B cell (primary cell): ENCODE measurements at regions not wholly inside any gene's neighbourhood (a gene's known extent, or its start where the extent isn't known, plus 50 kb on each side); places are given as distances from the start of the nearest gene placed in this dataset.

Experiments used
- ATAC-seq: fragments of 200-7000 bp; cut with Tn5 transposase; one replicate; pipeline ENCODE4 v1.10.0; 2021; ENCODE audit warnings: low read depth, mild to moderate bottlenecking, moderate number of reproducible peaks, moderate library complexity
- CTCF ChIA-PET: fragments of 350-600 bp; sonication (Branson Sonifier 250); formaldehyde crosslinking; loops from one replicate; lab custom pipeline; 2021; ENCODE audit warnings: antibody characterized with exemption, inconsistent platforms; lab: Charles Lee
- POLR2A ChIA-PET: fragments of 350-600 bp; sonication (Branson Sonifier 250); formaldehyde crosslinking; loops from one replicate; lab custom pipeline; 2021; ENCODE audit warnings: antibody characterized with exemption; lab: Charles Lee
- DNase-seq: peaks from one replicate; pipeline ENCODE4 v3.0.0; 2013
- H2AFZ ChIP-seq: 2 replicates; pipeline ENCODE4 v1.6.1; 2012; ENCODE audit warnings: mild to moderate bottlenecking, low read depth, low read length; ENCODE audit not compliant: insufficient read depth, poor library complexity, severe bottlenecking
- H3K27ac ChIP-seq, 2 donors: 1 replicate in 1 of 2; 2 replicates in 1 of 2; pipeline ENCODE4 v1.5.1; 2012 to 2013; ENCODE audit warnings: low read length in 2 of 2, mild to moderate bottlenecking in 2 of 2, moderate library complexity in 1 of 2
- H3K27me3 ChIP-seq, 4 experiments: fragments of 200-600 bp in 1 of 4; sonication (generic) in 1 of 4; replicated peaks in 1 of 4; 1 replicate in 2 of 4; 2 replicates in 2 of 4; pipeline versions ENCODE4 v1.6.1 to v1.7.0; 2013 to 2016; ENCODE audit warnings: low read length in 3 of 4, mild to moderate bottlenecking in 2 of 4, mixed read lengths in 1 of 4, moderate library complexity in 1 of 4; ENCODE audit not compliant: insufficient read depth in 4 of 4, control insufficient read depth in 3 of 4; ENCODE audit errors: control extremely low read depth in 1 of 4
- H3K36me3 ChIP-seq, 2 experiments: replicated peaks in 1 of 2; 1 replicate in 1 of 2; 2 replicates in 1 of 2; pipeline versions ENCODE4 v1.6.1 to v1.7.1; 2013; ENCODE audit warnings: low read length in 1 of 2; ENCODE audit not compliant: insufficient read depth in 2 of 2, control insufficient read depth in 1 of 2; ENCODE audit errors: control extremely low read depth in 1 of 2, extremely low read depth in 1 of 2
- H3K4me1 ChIP-seq, 2 donors: fragments of 200-600 bp in 1 of 2; sonication (generic) in 1 of 2; 1 replicate in 1 of 2; 2 replicates in 1 of 2; pipeline versions ENCODE4 v1.5.1 to v1.6.1; 2013 to 2017; ENCODE audit warnings: low read length in 2 of 2; ENCODE audit not compliant: control insufficient read depth in 2 of 2, insufficient read depth in 2 of 2
- H3K4me2 ChIP-seq: replicated peaks from 2 replicates; pipeline ENCODE3; 2012; ENCODE audit warnings: mild to moderate bottlenecking, low read depth, low read length; ENCODE audit not compliant: poor library complexity, severe bottlenecking
- H3K4me3 ChIP-seq, 5 experiments: fragments of 200-600 bp in 1 of 5; sonication (generic) in 1 of 5; 1 replicate in 3 of 5; 2 replicates in 2 of 5; pipeline versions ENCODE4 v1.5.1 to v1.7.0; 2011 to 2016; ENCODE audit warnings: low read length in 4 of 5, mild to moderate bottlenecking in 4 of 5, low read depth in 2 of 5, control low read depth in 1 of 5, moderate library complexity in 1 of 5; ENCODE audit not compliant: insufficient read depth in 1 of 5; ENCODE audit errors: control extremely low read depth in 1 of 5, extremely low read depth in 1 of 5
- H3K79me2 ChIP-seq: fragments of 200-600 bp; sonication (generic); one replicate; pipeline ENCODE4 v1.6.0; 2016; ENCODE audit warnings: low read length; ENCODE audit not compliant: control insufficient read depth, insufficient read depth
- H3K9ac ChIP-seq: fragments of 200-600 bp; sonication (generic); 2 replicates; pipeline ENCODE4 v1.6.1; 2017; ENCODE audit warnings: mild to moderate bottlenecking, low read length, moderate library complexity
- H3K9me3 ChIP-seq, 3 donors: one replicate each; pipeline versions ENCODE4 v1.6.1 to v1.7.1; 2013; ENCODE audit warnings: low read length in 2 of 3; ENCODE audit not compliant: control insufficient read depth in 2 of 3, insufficient read depth in 1 of 3; ENCODE audit errors: control extremely low read depth in 1 of 3
- H4K20me1 ChIP-seq: 2 replicates; pipeline ENCODE4 v1.6.0; 2012; ENCODE audit warnings: mild to moderate bottlenecking, low read length; ENCODE audit not compliant: insufficient read depth, control insufficient read depth, poor library complexity, severe bottlenecking
- H3K27ac Mint-ChIP-seq: one replicate; pipeline ENCODE4 v1.8.0; 2021; ENCODE audit warnings: mixed read lengths
- H3K27me3 Mint-ChIP-seq: one replicate; pipeline ENCODE4 v1.8.0; 2021; ENCODE audit warnings: mixed read lengths
- H3K4me1 Mint-ChIP-seq: one replicate; pipeline ENCODE4 v1.8.0; 2021; ENCODE audit warnings: mixed read lengths
- H3K4me3 Mint-ChIP-seq: one replicate; pipeline ENCODE4 v1.8.0; 2021; ENCODE audit warnings: mixed read lengths
- H3K9me3 Mint-ChIP-seq: one replicate; pipeline ENCODE4 v1.8.0; 2022; ENCODE audit warnings: mixed read lengths; ENCODE audit not compliant: insufficient read depth
- EZH2 ChIP-seq: IDR thresholded peaks from 2 replicates; pipeline ENCODE4 v1.6.1; 2012; ENCODE audit warnings: borderline replicate concordance, low read depth, mild to moderate bottlenecking, moderate library complexity, low read length; ENCODE audit not compliant: insufficient read depth, poor library complexity, severe bottlenecking
- WGBS: methylation state at CpG from one replicate; pipeline ENCODE4 v1.1.5; 2013; ENCODE audit warnings: missing lambda C conversion rate; ENCODE audit not compliant: insufficient coverage; 5-methylcytosine and 5-hydroxymethylcytosine counted together
- intact Hi-C: fragments of 100-400 bp; cut with micrococcal nuclease; formaldehyde crosslinking; loops from one replicate; pipeline ENCODE4 v1.10.0; 2022
- TF ChIP-seq, protein P1 (sequence below): fragments of 200-600 bp; IDR thresholded peaks from one replicate; pipeline ENCODE4 v1.8.0; 2022; ENCODE audit warnings: antibody characterized with exemption, mild to moderate bottlenecking

DNA sequence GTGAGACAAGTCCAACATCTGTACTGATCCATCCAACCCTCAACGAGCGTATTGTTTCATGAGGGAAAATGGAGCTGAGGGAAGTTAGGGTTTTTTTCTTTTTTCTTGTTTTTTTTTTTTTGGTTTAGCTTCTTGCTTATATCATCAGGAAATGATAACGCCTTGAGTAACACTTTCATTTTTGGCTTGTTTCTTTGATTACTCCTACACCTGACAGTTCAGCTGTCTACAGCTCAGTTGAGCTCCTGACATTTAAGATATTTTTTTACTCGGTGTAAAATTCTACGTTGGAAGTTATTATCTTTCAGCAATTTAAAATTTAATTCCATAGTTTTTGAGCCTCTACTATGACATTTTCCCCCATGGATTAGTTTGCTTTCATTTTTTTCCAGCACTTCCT lies 691.0 kb upstream of the HTR2C start:
- no peak for ATAC-seq
- no peaks in the 10 kb centered on the region for H4K20me1 ChIP-seq
- WGBS: no CpG with 5 or more reads among the region's 5 CpGs

DNA sequence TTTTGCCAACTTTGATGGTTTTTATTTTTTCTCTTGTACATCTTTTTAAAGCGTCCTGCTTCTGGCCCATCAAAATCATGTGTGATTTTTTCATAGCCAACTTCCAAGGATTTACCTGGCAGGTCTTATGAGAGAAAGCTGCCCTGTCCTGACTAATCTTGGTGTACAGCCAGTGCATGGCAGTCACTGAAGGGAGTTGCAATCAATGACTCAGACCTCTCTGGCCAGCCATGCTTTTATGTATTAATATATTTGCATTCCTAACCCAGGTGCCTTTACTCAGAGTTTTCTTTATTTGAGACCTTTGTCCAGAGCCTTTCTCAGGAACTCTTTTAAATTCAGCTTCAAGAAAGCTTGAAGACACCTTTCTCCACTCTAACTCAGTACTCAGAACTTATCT lies 691.5 kb upstream of the HTR2C start:
- ChIA-PET POLR2A (no interaction called here), CTCF (interaction anchor here (0.7 kb wide), 1 partner anchor 624 kb away, joined by 5 read pairs; no protein-coding TSS in a partner anchor)
- TF ChIP-seq, protein P1, sequence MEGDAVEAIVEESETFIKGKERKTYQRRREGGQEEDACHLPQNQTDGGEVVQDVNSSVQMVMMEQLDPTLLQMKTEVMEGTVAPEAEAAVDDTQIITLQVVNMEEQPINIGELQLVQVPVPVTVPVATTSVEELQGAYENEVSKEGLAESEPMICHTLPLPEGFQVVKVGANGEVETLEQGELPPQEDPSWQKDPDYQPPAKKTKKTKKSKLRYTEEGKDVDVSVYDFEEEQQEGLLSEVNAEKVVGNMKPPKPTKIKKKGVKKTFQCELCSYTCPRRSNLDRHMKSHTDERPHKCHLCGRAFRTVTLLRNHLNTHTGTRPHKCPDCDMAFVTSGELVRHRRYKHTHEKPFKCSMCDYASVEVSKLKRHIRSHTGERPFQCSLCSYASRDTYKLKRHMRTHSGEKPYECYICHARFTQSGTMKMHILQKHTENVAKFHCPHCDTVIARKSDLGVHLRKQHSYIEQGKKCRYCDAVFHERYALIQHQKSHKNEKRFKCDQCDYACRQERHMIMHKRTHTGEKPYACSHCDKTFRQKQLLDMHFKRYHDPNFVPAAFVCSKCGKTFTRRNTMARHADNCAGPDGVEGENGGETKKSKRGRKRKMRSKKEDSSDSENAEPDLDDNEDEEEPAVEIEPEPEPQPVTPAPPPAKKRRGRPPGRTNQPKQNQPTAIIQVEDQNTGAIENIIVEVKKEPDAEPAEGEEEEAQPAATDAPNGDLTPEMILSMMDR: no peak
- no peak for TF ChIP-seq EZH2
- no peak for DNase-seq
- Histone ChIP-seq H3K27me3 (no peaks in the 10 kb centered on the region), H3K9ac (no peak overlapping the region), H3K79me2 (no peaks in the 10 kb centered on the region), H4K20me1 (no peaks in the 10 kb centered on the region), H3K27ac (no peak overlapping the region), H3K36me3 (no peaks in the 10 kb centered on the region), H3K4me3 (no peak overlapping the region), H3K4me2 (no peak overlapping the region), H2AFZ (no peak overlapping the region), H3K4me1 (no peaks in the 10 kb centered on the region), H3K9me3 (no peaks in the 10 kb centered on the region)
- no peak overlapping the region for H3K4me3 Mint-ChIP-seq
- no peak for ATAC-seq
- H3K27me3 Mint-ChIP-seq: no peaks in the 10 kb centered on the region
- H3K4me1 Mint-ChIP-seq: peaks cover 5% of the 10 kb centered on the region
- WGBS: no CpG with 5 or more reads among the region's 1 CpG
- intact Hi-C loops: no loop called here
- no peak overlapping the region for H3K27ac Mint-ChIP-seq
- H3K9me3 Mint-ChIP-seq: no peaks in the 10 kb centered on the region

More for the DNA sequence above, 691.0 kb upstream of the HTR2C start:
- intact Hi-C loops: no loop called here
- no peaks in the 10 kb centered on the region for H3K79me2 ChIP-seq
- Mint-ChIP-seq H3K4me3 (no peak overlapping the region), H3K9me3 (no peaks in the 10 kb centered on the region), H3K4me1 (peaks cover 5% of the 10 kb centered on the region), H3K27ac (no peak overlapping the region), H3K27me3 (no peaks in the 10 kb centered on the region)
- ChIA-PET CTCF (interaction anchor here (0.7 kb wide), 1 partner anchor 625 kb away, joined by 5 read pairs; no protein-coding TSS in a partner anchor), POLR2A (no interaction called here)
- TF ChIP-seq, protein P1: no peak
- no peak for TF ChIP-seq EZH2
- H3K9me3 ChIP-seq: no peaks in the 10 kb centered on the region
- no peak overlapping the region for H3K27ac ChIP-seq
- H2AFZ ChIP-seq: no peak overlapping the region
- H3K4me3 ChIP-seq: no peak overlapping the region
- no peak overlapping the region for H3K4me2 ChIP-seq
- H3K27me3 ChIP-seq: no peaks in the 10 kb centered on the region
- no peak overlapping the region for H3K9ac ChIP-seq
- H3K36me3 ChIP-seq: no peaks in the 10 kb centered on the region
- no peaks in the 10 kb centered on the region for H3K4me1 ChIP-seq
- no peak for DNase-seq
